Left lung (tissue), 4 donors: ENCODE measurements at regions not wholly inside any gene's neighbourhood (a gene's known extent, or its start where the extent isn't known, plus 50 kb on each side); places are given as distances from the start of the nearest gene placed in this dataset.

Experiments
- ATAC-seq: fragments of 200-7000 bp; cut with Tn5 transposase; one replicate; pipeline ENCODE4 v1.9.1; 2020; ENCODE audit warnings: moderate library complexity
- DNase-seq, 4 donors: peaks; one replicate each; pipeline ENCODE4 v3.0.0-alpha.2; 2013 to 2020
- H3K27ac ChIP-seq, 2 donors: fragments of 200-600 bp; sonication (generic) in 1 of 2; one replicate each; pipeline versions ENCODE4 v1.5.0 to v1.8.0; 2020 to 2021
- H3K27me3 ChIP-seq, 2 donors: fragments of 200-600 bp; sonication (generic) in 1 of 2; one replicate each; pipeline versions ENCODE4 v1.5.0 to v1.8.0; 2020 to 2021
- H3K36me3 ChIP-seq, 2 donors: fragments of 200-600 bp; sonication (generic) in 1 of 2; one replicate each; pipeline versions ENCODE4 v1.5.0 to v1.8.0; 2020 to 2021
- H3K4me1 ChIP-seq, 2 donors: fragments of 200-600 bp; one replicate each; pipeline ENCODE4 v1.8.0; 2021
- H3K4me3 ChIP-seq, 2 donors: fragments of 200-600 bp; sonication (generic) in 1 of 2; one replicate each; pipeline versions ENCODE4 v1.5.0 to v1.8.0; 2020 to 2021; ENCODE audit warnings: mild to moderate bottlenecking in 1 of 2
- H3K9me3 ChIP-seq, 2 donors: fragments of 200-600 bp; sonication (generic) in 1 of 2; one replicate each; pipeline versions ENCODE4 v1.5.0 to v1.8.0; 2020 to 2021
- CTCF ChIP-seq, 2 donors: fragments of 200-600 bp; sonication (generic) in 1 of 2; IDR thresholded peaks; one replicate each; pipeline versions ENCODE4 v1.5.0 to v1.8.0; 2021; ENCODE audit warnings: antibody characterized with exemption in 2 of 2
- intact Hi-C, 2 donors: fragments of 100-400 bp; cut with DNase I; formaldehyde crosslinking; loops; one replicate each; pipeline versions ENCODE4 v1.11.2 to v1.14.2; 2022
- donor health status: DM: no; HTN: yes; CAD: no.
- donor health status: DM: no; HTN: no; CAD: no.

GRCh38 chr3:30069056-30069455 lies 537.3 kb upstream of the TGFBR2 start:
- no peaks in the 10 kb centered on the region for H3K4me1 ChIP-seq
- no peak for ATAC-seq
- DNase-seq, result no peak
- no peaks in the 10 kb centered on the region for H3K36me3 ChIP-seq
- intact Hi-C loops, result no loop called here
- no peak overlapping the region for H3K4me3 ChIP-seq
- no peak overlapping the region for H3K27ac ChIP-seq
- H3K27me3 ChIP-seq, result no peaks in the 10 kb centered on the region
- no peak for TF ChIP-seq CTCF (IDR thresholded peaks at IDR 0.05)
- no peaks in the 10 kb centered on the region for H3K9me3 ChIP-seq

- TF ChIP-seq CTCF (IDR thresholded peaks at IDR 0.05), result no peak
- Histone ChIP-seq H3K9me3 (no peaks in the 10 kb centered on the region), H3K4me3 (no peak overlapping the region), H3K4me1 (no peaks in the 10 kb centered on the region), H3K27me3 (no peaks in the 10 kb centered on the region), H3K36me3 (no peaks in the 10 kb centered on the region), H3K27ac (no peak overlapping the region)
- DNase-seq (no peak), ATAC-seq (no peak)
- intact Hi-C loops, result no loop called here
These were observed 533.4 kb upstream of the TGFBR2 start for GRCh38 chr3:30073040-30073439.

- Histone ChIP-seq H3K27me3 (no peaks in the 10 kb centered on the region), H3K36me3 (no peaks in the 10 kb centered on the region), H3K27ac (no peak overlapping the region), H3K4me3 (no peak overlapping the region), H3K4me1 (no peaks in the 10 kb centered on the region), H3K9me3 (no peaks in the 10 kb centered on the region)
- TF ChIP-seq CTCF (IDR thresholded peaks at IDR 0.05), result no peak
- DNase-seq (no peak), ATAC-seq (no peak)
- intact Hi-C loops, result no loop called here
These were observed 532.8 kb upstream of the TGFBR2 start for GRCh38 chr3:30073622-30074021.

GRCh38 chr3:30075514-30075913 lies 530.9 kb upstream of the TGFBR2 start:
- no peaks in the 10 kb centered on the region for H3K9me3 ChIP-seq
- no peak for ATAC-seq
- H3K4me1 ChIP-seq, result no peaks in the 10 kb centered on the region
- no peaks in the 10 kb centered on the region for H3K27me3 ChIP-seq
- no peak overlapping the region for H3K27ac ChIP-seq
- no peak for TF ChIP-seq CTCF (IDR thresholded peaks at IDR 0.05)
- intact Hi-C loops, result no loop called here
- no peaks in the 10 kb centered on the region for H3K36me3 ChIP-seq
- no peak overlapping the region for H3K4me3 ChIP-seq
- no peak for DNase-seq

GRCh38 chr3:30076899-30077298 lies 529.5 kb upstream of the TGFBR2 start:
- TF ChIP-seq CTCF (IDR thresholded peaks at IDR 0.05), result no peak
- intact Hi-C loops, result no loop called here
- DNase-seq (no peak), ATAC-seq (no peak)
- Histone ChIP-seq H3K9me3 (no peaks in the 10 kb centered on the region), H3K4me3 (no peak overlapping the region), H3K4me1 (no peaks in the 10 kb centered on the region), H3K27me3 (no peaks in the 10 kb centered on the region), H3K27ac (no peak overlapping the region), H3K36me3 (no peaks in the 10 kb centered on the region)
